Motor neuron (in vitro differentiated cells): ENCODE measurements at regions not wholly inside any gene's neighbourhood (a gene's known extent, or its start where the extent isn't known, plus 50 kb on each side); places are given as distances from the start of the nearest gene placed in this dataset.
A peak's percentile ranks its signal among the peaks of the same experiment; 100 is the strongest.

Source experiments
- ATAC-seq, 8 experiments: fragments of 200-7000 bp; cut with Tn5 transposase; replicated peaks in 6 of 8; 2 replicates each; pipeline ENCODE4 v1.8.0; 2021; ENCODE audit warnings: mild to moderate bottlenecking in 8 of 8, moderate library complexity in 8 of 8
- H3K27ac ChIP-seq, 2 donors: fragments of 250-450 bp; sonication (Bioruptor Pico); 2 replicates each; pipeline ENCODE4 v1.9.0; 2021; ENCODE audit warnings: antibody characterized with exemption in 2 of 2, mild to moderate bottlenecking in 2 of 2, moderate library complexity in 1 of 2
- H3K4me1 ChIP-seq, 2 donors: fragments of 250-450 bp; sonication (Bioruptor Pico); replicated peaks in 1 of 2; 2 replicates each; pipeline ENCODE4 v1.6.1; 2021; ENCODE audit warnings: antibody characterized with exemption in 2 of 2, mild to moderate bottlenecking in 2 of 2, moderate library complexity in 1 of 2
- H3K4me3 ChIP-seq, 5 donors: fragments of 250-450 bp; sonication (Bioruptor Pico); 2 replicates each; pipeline ENCODE4 v1.9.0; 2021; ENCODE audit warnings: antibody characterized with exemption in 5 of 5, mild to moderate bottlenecking in 5 of 5, moderate library complexity in 4 of 5
- WGBS, 10 experiments: fragments of 450-650 bp; shearing (Covaris generic); methylation state at CpG; one replicate each; pipeline ENCODE4 v1.0.0; 2022; 5-methylcytosine and 5-hydroxymethylcytosine counted together
- in situ Hi-C, 9 experiments: fragments of 400-800 bp; cut with MboI; loops; one replicate each; pipeline ENCODE4 v1.15.0; 2021; ENCODE audit warnings: low sequenced_read_pairs in 9 of 9, low pct_unique_long_range_greater_than_20kb in 2 of 9; ENCODE audit not compliant: unreplicated experiment in 9 of 9

DNA sequence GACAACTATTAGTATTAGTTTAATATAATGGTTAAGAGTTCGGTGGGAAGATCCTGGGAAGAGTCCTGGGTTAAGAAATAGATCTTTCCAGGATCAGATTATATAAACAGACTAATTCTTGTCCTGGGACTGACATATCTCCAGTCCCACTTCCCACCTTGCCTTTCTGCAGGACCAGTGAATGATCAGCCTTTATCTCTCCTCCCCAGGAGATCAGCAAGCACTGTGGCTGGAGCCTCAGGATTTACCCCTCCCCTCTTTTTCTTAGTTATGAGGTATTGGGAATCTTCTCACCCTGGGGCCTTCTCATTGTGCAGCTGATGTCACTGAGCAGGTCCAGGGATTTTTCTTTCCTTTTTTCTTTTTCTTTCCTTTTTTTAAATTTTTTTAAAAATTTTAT lies 135.7 kb upstream of the UMPS start:
- Histone ChIP-seq H3K27ac (no peak overlapping the region), H3K4me1 (peaks cover 2 to 4% of the 10 kb centered on the region in 2 donors), H3K4me3 (no peak overlapping the region)
- no peak for ATAC-seq
- in situ Hi-C loops = no loop called here
- 0 to 89% (median 88%) methylated on average over 1 of the region's 1 CpG; no CpG with 5 or more reads in 7 of the 10 experiments for WGBS, 10 experiments

DNA sequence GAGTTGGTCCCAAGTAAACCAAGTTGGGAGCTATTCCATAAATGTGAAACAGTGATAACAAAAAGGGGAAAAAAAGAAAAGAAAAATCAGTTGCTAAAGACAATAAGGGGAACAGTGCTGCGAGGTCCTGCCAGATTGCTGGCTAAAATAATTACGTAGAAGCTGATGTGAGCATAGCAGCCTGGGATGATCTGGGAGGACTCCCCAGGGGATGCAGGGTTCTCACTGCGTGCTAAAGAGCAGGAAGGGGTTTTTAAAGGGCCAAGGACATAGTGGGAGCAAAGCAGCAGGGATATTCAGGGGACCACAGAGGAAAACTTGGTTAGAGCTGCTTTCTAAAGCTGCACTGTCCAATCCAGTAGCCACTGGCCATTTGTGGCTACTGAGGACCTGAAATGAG lies 133.0 kb upstream of the UMPS start:
- H3K4me3 ChIP-seq = no peak overlapping the region
- peak in 1 of 8 experiments; percentile 65 for ATAC-seq
- WGBS, 10 experiments = 20 to 80% (median 43%) methylated on average over 1 to 3 of the region's 3 CpGs
- in situ Hi-C loops = no loop called here
- peaks cover 2 to 4% of the 10 kb centered on the region in 2 donors for H3K4me1 ChIP-seq
- no peak overlapping the region for H3K27ac ChIP-seq

DNA sequence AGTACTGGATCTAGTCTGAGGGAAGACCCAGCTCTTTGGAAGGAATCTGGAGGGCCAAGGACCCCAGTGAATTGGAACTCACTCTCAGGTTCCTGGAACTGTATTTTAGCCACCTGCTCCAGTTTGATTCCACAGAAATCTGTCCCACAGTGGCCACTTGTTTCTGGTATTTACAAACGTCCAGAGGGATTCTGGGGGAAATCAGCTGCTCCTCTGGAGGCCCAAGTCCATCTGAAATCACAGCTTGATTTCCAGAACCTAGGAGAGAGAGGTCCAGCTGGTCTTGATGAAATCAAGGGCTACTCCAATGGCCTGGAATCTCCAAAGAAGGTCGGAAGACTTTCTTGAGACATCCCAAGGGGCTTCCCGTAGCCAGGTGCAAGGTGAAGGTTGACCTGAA lies 132.3 kb upstream of the UMPS start:
- in situ Hi-C loops = no loop called here
- ATAC-seq = no peak
- 17 to 67% (median 47%) methylated on average over 1 to 3 of the region's 3 CpGs; no CpG with 5 or more reads in 6 of the 10 experiments for WGBS, 10 experiments
- Histone ChIP-seq H3K27ac (no peak overlapping the region), H3K4me1 (peaks cover 2 to 4% of the 10 kb centered on the region in 2 donors), H3K4me3 (no peak overlapping the region)

DNA sequence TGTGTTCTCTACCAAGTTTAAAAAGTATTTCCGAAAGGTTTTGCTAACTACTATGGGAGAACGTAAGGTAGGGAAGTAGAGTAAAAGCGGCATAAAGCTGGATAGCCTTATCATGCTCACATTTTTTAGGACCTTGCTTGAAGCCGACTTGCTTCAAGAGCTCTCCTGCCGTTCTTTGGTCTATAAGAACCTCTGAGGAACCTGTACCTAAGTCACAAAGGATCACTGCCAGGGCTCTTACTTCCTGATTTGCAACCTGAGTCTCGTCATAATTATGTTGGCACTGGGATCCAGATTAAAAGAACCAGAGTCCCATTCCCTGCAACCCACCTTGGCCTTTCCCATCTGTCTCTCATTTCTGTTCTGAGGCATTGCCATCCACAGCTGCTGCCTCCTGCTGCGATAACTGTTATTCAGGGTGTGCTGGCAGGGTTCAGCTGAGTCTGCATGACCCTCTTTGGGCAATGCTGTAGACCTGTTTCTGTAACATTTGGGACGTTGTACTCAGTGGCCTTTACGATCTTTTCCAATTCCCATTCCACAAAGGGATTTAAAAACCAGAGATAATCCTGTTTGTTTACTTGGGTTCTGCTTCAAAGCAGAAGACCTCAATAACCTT lies 131.0 kb upstream of the UMPS start:
- no peak overlapping the region for H3K4me3 ChIP-seq
- WGBS, 10 experiments = 61 to 94% (median 80%) methylated on average over 2 to 8 of the region's 9 CpGs; no CpG with 5 or more reads in 1 of the 10 experiments
- no peak overlapping the region for H3K27ac ChIP-seq
- in situ Hi-C loops = no loop called here
- no peak for ATAC-seq
- H3K4me1 ChIP-seq = peaks cover 2 to 4% of the 10 kb centered on the region in 2 donors

DNA sequence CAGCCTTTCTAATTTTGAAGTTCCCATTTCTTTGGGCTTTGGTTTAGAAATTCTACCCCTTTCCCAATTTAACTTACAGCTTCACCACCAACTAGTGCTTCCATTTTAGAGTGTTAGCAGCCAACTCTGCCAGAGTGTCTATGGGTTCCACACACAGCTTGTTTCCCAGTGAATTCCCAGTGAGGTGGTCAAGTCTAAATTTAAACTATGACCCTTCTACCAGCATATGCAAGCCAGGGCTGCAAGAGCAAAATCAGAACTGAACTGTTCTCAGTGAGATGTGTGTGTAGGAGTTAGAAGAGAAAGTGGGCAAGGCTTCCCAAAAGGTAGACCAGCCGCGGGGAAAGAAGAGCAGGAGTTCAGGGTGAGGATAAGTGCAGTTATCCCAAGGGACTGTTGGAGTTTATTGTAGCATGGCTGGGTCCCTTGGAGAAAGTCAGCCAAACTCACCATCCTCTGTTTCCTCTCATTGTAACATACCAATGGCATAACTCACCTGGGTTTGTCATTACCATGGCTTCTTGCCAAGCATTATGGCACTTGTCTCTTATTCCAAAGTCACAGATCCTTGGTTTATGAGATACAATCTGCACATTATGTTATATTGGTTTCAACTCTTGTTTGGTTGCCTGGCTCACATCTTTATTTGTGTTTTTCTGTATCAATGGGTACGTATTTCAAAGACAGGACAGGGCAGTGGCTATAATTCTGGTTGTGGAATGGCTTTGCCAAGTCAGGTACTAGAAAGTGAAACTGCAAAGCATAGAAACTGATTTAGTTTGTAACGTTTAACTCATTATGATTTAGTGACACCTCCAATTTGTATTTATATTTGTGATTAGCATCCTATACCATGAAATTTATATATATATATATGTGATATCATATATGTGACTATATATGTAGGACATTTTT lies 130.2 kb upstream of the UMPS start:
- no peak for ATAC-seq
- Histone ChIP-seq H3K27ac (no peak overlapping the region), H3K4me1 (peaks cover 2 to 4% of the 10 kb centered on the region in 2 donors), H3K4me3 (no peak overlapping the region)
- WGBS, 10 experiments = 33 to 100% (median 88%) methylated on average over 1 to 2 of the region's 4 CpGs; no CpG with 5 or more reads in 2 of the 10 experiments
- in situ Hi-C loops = no loop called here

DNA sequence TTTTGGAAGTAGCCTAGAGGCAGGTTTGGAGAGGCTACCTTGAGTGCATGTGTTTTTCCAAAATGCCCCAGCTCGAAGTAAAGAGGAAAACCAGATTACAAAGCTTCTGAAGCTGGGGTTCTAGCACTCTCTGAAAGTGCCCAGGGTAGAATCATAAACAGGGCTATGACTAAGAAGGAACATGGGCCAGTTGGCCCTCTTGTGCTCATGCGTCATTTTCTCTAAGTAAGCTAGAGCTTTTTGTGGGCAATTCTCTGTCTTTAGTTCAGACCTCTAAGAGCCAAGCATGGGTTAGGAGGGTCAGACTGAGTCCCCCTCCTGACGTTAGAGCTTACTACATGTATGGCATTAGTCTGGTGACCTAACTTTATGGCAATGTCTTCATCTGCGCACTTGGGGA lies 129.5 kb upstream of the UMPS start:
- no peak overlapping the region for H3K27ac ChIP-seq
- no peak overlapping the region for H3K4me3 ChIP-seq
- 46 to 100% (median 83%) methylated on average over 1 to 4 of the region's 4 CpGs; no CpG with 5 or more reads in 2 of the 10 experiments for WGBS, 10 experiments
- no peak for ATAC-seq
- H3K4me1 ChIP-seq = peaks cover 2 to 4% of the 10 kb centered on the region in 2 donors
- in situ Hi-C loops = no loop called here

- 30 to 100% (median 83%) methylated on average over 1 to 2 of the region's 2 CpGs; no CpG with 5 or more reads in 3 of the 10 experiments for WGBS, 10 experiments
- Histone ChIP-seq H3K4me1 (peaks cover 2 to 4% of the 10 kb centered on the region in 2 donors), H3K4me3 (no peak overlapping the region), H3K27ac (no peak overlapping the region)
- peak in 3 of 8 experiments; percentile 15 to 66 (median 29) for ATAC-seq
- in situ Hi-C loops = no loop called here
These were observed 129.1 kb upstream of the UMPS start for GRCh38 chr3:124601190-124601589.

- Histone ChIP-seq H3K27ac (no peak overlapping the region), H3K4me3 (no peak overlapping the region), H3K4me1 (no peaks in the 10 kb centered on the region)
- in situ Hi-C loops = no loop called here
- 0 to 100% (median 64%) methylated on average over 1 to 5 of the region's 5 CpGs for WGBS, 10 experiments
- no peak for ATAC-seq
These were observed 127.1 kb upstream of the UMPS start for GRCh38 chr3:124602980-124603627.

- Histone ChIP-seq H3K4me3 (no peak overlapping the region), H3K27ac (no peak overlapping the region), H3K4me1 (no peaks in the 10 kb centered on the region)
- in situ Hi-C loops = no loop called here
- peak in 2 of 8 experiments; percentile 49 to 62 for ATAC-seq
- 0 to 86% (median 55%) methylated on average over 1 to 6 of the region's 6 CpGs for WGBS, 10 experiments
These were observed 124.3 kb upstream of the UMPS start for GRCh38 chr3:124605781-124606579.

DNA sequence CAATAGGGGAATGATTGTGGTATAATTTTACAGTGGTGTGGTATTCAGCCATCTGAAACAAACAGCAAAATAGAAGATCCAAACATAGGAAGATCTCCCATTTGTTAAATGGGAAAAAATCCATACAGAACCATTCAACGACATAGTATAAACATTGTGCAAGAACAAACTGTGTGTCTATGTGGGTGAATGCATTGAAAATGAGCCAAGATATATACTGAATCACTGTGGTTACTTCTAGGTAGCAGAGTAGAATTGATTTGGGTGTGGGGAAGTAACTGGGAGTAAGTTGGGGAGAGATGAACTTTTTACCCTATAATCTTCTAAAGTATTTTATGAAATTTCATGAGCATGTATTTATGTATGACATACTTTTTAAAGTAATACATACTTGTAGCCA lies 123.1 kb upstream of the UMPS start:
- WGBS, 10 experiments = 0 to 100% (median 70%) methylated on average over 1 of the region's 1 CpG; no CpG with 5 or more reads in 2 of the 10 experiments
- ATAC-seq = peak in 3 of 8 experiments; percentile 25 to 90 (median 64)
- Histone ChIP-seq H3K27ac (no peak overlapping the region), H3K4me1 (no peaks in the 10 kb centered on the region), H3K4me3 (no peak overlapping the region)
- in situ Hi-C loops = no loop called here

- WGBS, 10 experiments = 60 to 100% (median 81%) methylated on average over 1 to 3 of the region's 3 CpGs; no CpG with 5 or more reads in 5 of the 10 experiments
- in situ Hi-C loops = no loop called here
- no peaks in the 10 kb centered on the region for H3K4me1 ChIP-seq
- H3K27ac ChIP-seq = no peak overlapping the region
- peak in 1 of 8 experiments; percentile 25 for ATAC-seq
- no peak overlapping the region for H3K4me3 ChIP-seq
These were observed 120.8 kb upstream of the UMPS start for GRCh38 chr3:124609402-124609801.

DNA sequence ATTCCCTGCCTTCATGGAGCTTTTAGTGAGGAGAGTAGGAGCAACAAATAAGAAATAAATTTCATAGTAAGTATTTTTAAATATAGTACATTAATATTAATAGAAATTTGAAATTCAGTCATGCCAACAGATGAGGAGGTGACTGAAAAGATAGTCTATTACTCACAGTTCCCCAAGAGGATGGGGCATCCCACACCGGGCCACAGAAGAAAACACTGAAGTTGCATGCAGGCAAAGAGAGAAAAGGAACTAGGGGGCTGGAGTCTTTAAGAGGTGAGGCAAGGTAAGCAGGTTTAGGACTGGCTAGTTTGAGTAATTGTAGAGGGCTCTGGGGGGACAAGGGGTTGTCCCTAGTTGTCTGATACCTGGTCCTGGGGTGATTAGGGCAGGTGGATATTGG lies 120.1 kb upstream of the UMPS start:
- Histone ChIP-seq H3K4me3 (no peak overlapping the region), H3K27ac (no peak overlapping the region), H3K4me1 (no peaks in the 10 kb centered on the region)
- ATAC-seq = no peak
- WGBS, 10 experiments = 80 to 100% (median 89%) methylated on average over 1 of the region's 1 CpG; no CpG with 5 or more reads in 5 of the 10 experiments
- in situ Hi-C loops = no loop called here
